ENCODE measurements at regions not wholly inside any gene's neighbourhood (a gene's known extent, or its start where the extent isn't known, plus 50 kb on each side); places are given as distances from the start of the nearest gene placed in this dataset.

GRCh38 chr18:38698088-38698487, 1132.5 kb upstream of the CELF4 start:
- H3K4me3 Mint-ChIP-seq = no peak overlapping the region
- CTCF ChIA-PET = interaction anchor here in 1 of 2 donors (0.6 kb wide), 1 partner anchor 11 kb away, joined by 3 read pairs; no protein-coding TSS in a partner anchor
- H3K27ac Mint-ChIP-seq = no peak overlapping the region

GRCh38 chr18:38695559-38696280, 1130.1 kb upstream of the CELF4 start:
- WGBS (ENCODE audit: insufficient coverage) = no CpG with 5 or more reads among the region's 5 CpGs
- no peak for DNase-seq
- Histone ChIP-seq H3K4me3 (ENCODE audit: control insufficient read depth in 1 of 2, extremely low read depth in 1 of 2, low read length in 1 of 2) (no peak overlapping the region), H3K36me3 (ENCODE audit: control insufficient read depth in 2 of 2, extremely low read depth in 1 of 2, insufficient read depth in 1 of 2, low read length in 1 of 2) (no peaks in the 10 kb centered on the region), H3K27ac (ENCODE audit: low read length) (no peak overlapping the region), H3K9me3 (no peaks in the 10 kb centered on the region), H3K4me1 (ENCODE audit: control insufficient read depth in 1 of 2, extremely low read depth in 1 of 2, insufficient read depth in 2 of 2, low read length in 2 of 2) (no peaks in the 10 kb centered on the region), H3K27me3 (replicated peaks in 1 of 2; ENCODE audit: control insufficient read depth in 2 of 2, extremely low read depth in 1 of 2, insufficient read depth in 2 of 2, low read length in 1 of 2) (no peaks in the 10 kb centered on the region)
- ChIA-PET CTCF (no interaction called here), POLR2A (no interaction called here)
- no peak for ATAC-seq (replicated peaks in 1 of 4)
- Mint-ChIP-seq H3K27ac (no peak overlapping the region), H3K9me3 (peaks cover 0 to 4% (median 4%) of the 10 kb centered on the region in 3 donors), H3K4me3 (no peak overlapping the region), H3K36me3 (no peaks in the 10 kb centered on the region), H3K27me3 (no peaks in the 10 kb centered on the region), H3K4me1 (no peaks in the 10 kb centered on the region)

More at GRCh38 chr18:38698088-38698487, 1132.5 kb upstream of the CELF4 start:
- no peaks in the 10 kb centered on the region for H3K4me1 ChIP-seq (ENCODE audit: control insufficient read depth in 1 of 2, extremely low read depth in 1 of 2, insufficient read depth in 2 of 2, low read length in 2 of 2)
- Mint-ChIP-seq H3K9me3 (no peaks in the 10 kb centered on the region), H3K4me1 (no peaks in the 10 kb centered on the region), H3K27me3 (no peaks in the 10 kb centered on the region), H3K36me3 (no peaks in the 10 kb centered on the region)
- whole genome bisulfite sequencing (ENCODE audit: insufficient coverage) = 67% methylated on average over 1 of the region's 2 CpGs
- no peaks in the 10 kb centered on the region for H3K36me3 ChIP-seq (ENCODE audit: control insufficient read depth in 2 of 2, extremely low read depth in 1 of 2, insufficient read depth in 1 of 2, low read length in 1 of 2)
- H3K4me3 ChIP-seq (ENCODE audit: control insufficient read depth in 1 of 2, extremely low read depth in 1 of 2, low read length in 1 of 2) = no peak overlapping the region
- no peak overlapping the region for H3K27ac ChIP-seq (ENCODE audit: low read length)
- POLR2A ChIA-PET = no interaction called here
- H3K9me3 ChIP-seq = no peaks in the 10 kb centered on the region
- H3K27me3 ChIP-seq (replicated peaks in 1 of 2; ENCODE audit: control insufficient read depth in 2 of 2, extremely low read depth in 1 of 2, insufficient read depth in 2 of 2, low read length in 1 of 2) = no peaks in the 10 kb centered on the region
- ATAC-seq (replicated peaks in 1 of 4) (no peak), DNase-seq (no peak)

- H3K4me1 ChIP-seq (ENCODE audit: control insufficient read depth in 1 of 2, extremely low read depth in 1 of 2, insufficient read depth in 2 of 2, low read length in 2 of 2) = no peaks in the 10 kb centered on the region
- ChIA-PET POLR2A (no interaction called here), CTCF (no interaction called here)
- DNase-seq (no peak), ATAC-seq (replicated peaks in 1 of 4) (no peak)
- no peak overlapping the region for H3K4me3 ChIP-seq (ENCODE audit: control insufficient read depth in 1 of 2, extremely low read depth in 1 of 2, low read length in 1 of 2)
- H3K9me3 Mint-ChIP-seq = peaks cover 0 to 4% (median 4%) of the 10 kb centered on the region in 3 donors
- no peaks in the 10 kb centered on the region for H3K36me3 Mint-ChIP-seq
- no peak overlapping the region for H3K27ac ChIP-seq (ENCODE audit: low read length)
- H3K4me1 Mint-ChIP-seq = no peaks in the 10 kb centered on the region
- H3K27me3 Mint-ChIP-seq = no peaks in the 10 kb centered on the region
- no peaks in the 10 kb centered on the region for H3K27me3 ChIP-seq (replicated peaks in 1 of 2; ENCODE audit: control insufficient read depth in 2 of 2, extremely low read depth in 1 of 2, insufficient read depth in 2 of 2, low read length in 1 of 2)
- H3K4me3 Mint-ChIP-seq = no peak overlapping the region
- H3K9me3 ChIP-seq = no peaks in the 10 kb centered on the region
- no peaks in the 10 kb centered on the region for H3K36me3 ChIP-seq (ENCODE audit: control insufficient read depth in 2 of 2, extremely low read depth in 1 of 2, insufficient read depth in 1 of 2, low read length in 1 of 2)
- 0% methylated on average over 1 of the region's 5 CpGs for WGBS (ENCODE audit: insufficient coverage)
- H3K27ac Mint-ChIP-seq = no peak overlapping the region
These were observed 1127.5 kb upstream of the CELF4 start for GRCh38 chr18:38693104-38693503.

- CTCF ChIA-PET = no interaction called here
- ATAC-seq (replicated peaks in 1 of 4) = no peak
- Histone ChIP-seq H3K27me3 (replicated peaks in 1 of 2; ENCODE audit: control insufficient read depth in 2 of 2, extremely low read depth in 1 of 2, insufficient read depth in 2 of 2, low read length in 1 of 2) (no peaks in the 10 kb centered on the region), H3K4me3 (ENCODE audit: control insufficient read depth in 1 of 2, extremely low read depth in 1 of 2, low read length in 1 of 2) (no peak overlapping the region), H3K9me3 (no peaks in the 10 kb centered on the region), H3K4me1 (ENCODE audit: control insufficient read depth in 1 of 2, extremely low read depth in 1 of 2, insufficient read depth in 2 of 2, low read length in 2 of 2) (no peaks in the 10 kb centered on the region), H3K36me3 (ENCODE audit: control insufficient read depth in 2 of 2, extremely low read depth in 1 of 2, insufficient read depth in 1 of 2, low read length in 1 of 2) (no peaks in the 10 kb centered on the region), H3K27ac (ENCODE audit: low read length) (no peak overlapping the region)
- Mint-ChIP-seq H3K27ac (no peak overlapping the region), H3K9me3 (peaks cover 0 to 4% (median 4%) of the 10 kb centered on the region in 3 donors), H3K4me3 (no peak overlapping the region), H3K4me1 (no peaks in the 10 kb centered on the region), H3K36me3 (no peaks in the 10 kb centered on the region), H3K27me3 (no peaks in the 10 kb centered on the region)
- no peak for DNase-seq
- WGBS (ENCODE audit: insufficient coverage) = no CpG with 5 or more reads among the region's 6 CpGs
- POLR2A ChIA-PET = no interaction called here
These were observed 1125.0 kb upstream of the CELF4 start for GRCh38 chr18:38690626-38691025.

DNA sequence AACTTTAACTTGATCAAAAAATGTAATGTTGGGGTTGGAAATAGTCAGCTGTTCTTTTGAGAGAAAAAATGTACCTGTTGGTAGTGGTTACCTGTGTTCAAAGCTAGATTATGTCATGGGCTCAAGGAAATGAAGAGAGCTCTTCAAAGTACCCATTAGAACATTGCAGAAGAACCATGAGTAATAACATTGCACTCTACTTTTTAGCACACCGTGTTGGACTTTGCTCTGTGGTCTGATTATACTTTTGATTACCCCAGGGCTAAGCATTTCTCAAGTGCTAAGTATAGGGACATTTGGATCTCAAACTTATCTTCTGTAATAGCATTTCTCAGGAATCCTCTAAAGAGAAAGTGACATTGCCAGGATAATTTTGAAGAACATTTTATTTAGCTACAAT, 1122.8 kb upstream of the CELF4 start:
- no peak for DNase-seq
- no peaks in the 10 kb centered on the region for H3K27me3 ChIP-seq (replicated peaks in 1 of 2; ENCODE audit: control insufficient read depth in 2 of 2, extremely low read depth in 1 of 2, insufficient read depth in 2 of 2, low read length in 1 of 2)
- Mint-ChIP-seq H3K27me3 (no peaks in the 10 kb centered on the region), H3K9me3 (peaks cover 0 to 4% (median 4%) of the 10 kb centered on the region in 3 donors), H3K36me3 (no peaks in the 10 kb centered on the region), H3K4me1 (no peaks in the 10 kb centered on the region), H3K4me3 (no peak overlapping the region), H3K27ac (no peak overlapping the region)
- ChIA-PET CTCF (no interaction called here), POLR2A (no interaction called here)
- WGBS (ENCODE audit: insufficient coverage) = no CpG with 5 or more reads among the region's 1 CpG
- H3K9me3 ChIP-seq = no peaks in the 10 kb centered on the region
- no peak overlapping the region for H3K27ac ChIP-seq (ENCODE audit: low read length)
- no peaks in the 10 kb centered on the region for H3K36me3 ChIP-seq (ENCODE audit: control insufficient read depth in 2 of 2, extremely low read depth in 1 of 2, insufficient read depth in 1 of 2, low read length in 1 of 2)
- H3K4me1 ChIP-seq (ENCODE audit: control insufficient read depth in 1 of 2, extremely low read depth in 1 of 2, insufficient read depth in 2 of 2, low read length in 2 of 2) = no peaks in the 10 kb centered on the region
- no peak overlapping the region for H3K4me3 ChIP-seq (ENCODE audit: control insufficient read depth in 1 of 2, extremely low read depth in 1 of 2, low read length in 1 of 2)
- no peak for ATAC-seq (replicated peaks in 1 of 4)

DNA sequence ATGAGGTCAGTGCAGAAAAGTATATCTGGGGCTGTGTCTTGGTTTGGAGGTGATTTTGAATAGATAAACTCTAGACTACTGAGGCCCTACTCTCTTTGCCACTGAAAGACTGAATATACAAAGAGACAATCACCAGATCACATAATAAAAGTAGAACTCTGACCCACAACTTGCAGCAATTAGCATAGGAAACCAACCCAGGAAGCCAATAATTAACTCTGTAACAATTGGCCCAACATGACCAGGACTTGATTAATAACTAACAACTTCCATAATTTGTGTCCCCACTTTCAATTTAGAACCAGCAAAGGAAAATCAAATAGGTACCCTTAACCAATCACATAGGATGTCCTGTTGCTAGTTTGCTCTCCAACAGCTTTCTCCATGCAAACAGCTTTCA, 1104.9 kb upstream of the CELF4 start:
- H3K27ac Mint-ChIP-seq = no peak overlapping the region
- H3K36me3 Mint-ChIP-seq = no peaks in the 10 kb centered on the region
- DNase-seq = no peak
- no peaks in the 10 kb centered on the region for H3K4me1 Mint-ChIP-seq
- no peaks in the 10 kb centered on the region for H3K27me3 Mint-ChIP-seq
- H3K4me1 ChIP-seq (ENCODE audit: control insufficient read depth in 1 of 2, extremely low read depth in 1 of 2, insufficient read depth in 2 of 2, low read length in 2 of 2) = no peaks in the 10 kb centered on the region
- no peak overlapping the region for H3K4me3 Mint-ChIP-seq
- no peaks in the 10 kb centered on the region for H3K27me3 ChIP-seq (replicated peaks in 1 of 2; ENCODE audit: control insufficient read depth in 2 of 2, extremely low read depth in 1 of 2, insufficient read depth in 2 of 2, low read length in 1 of 2)
- ATAC-seq (replicated peaks in 1 of 4) = no peak
- H3K4me3 ChIP-seq (ENCODE audit: control insufficient read depth in 1 of 2, extremely low read depth in 1 of 2, low read length in 1 of 2) = no peak overlapping the region
- no peak overlapping the region for H3K27ac ChIP-seq (ENCODE audit: low read length)
- POLR2A ChIA-PET = no interaction called here
- H3K9me3 Mint-ChIP-seq = peaks cover 4 to 19% (median 5%) of the 10 kb centered on the region in 3 donors
- CTCF ChIA-PET = no interaction called here
- no peaks in the 10 kb centered on the region for H3K9me3 ChIP-seq
- no peaks in the 10 kb centered on the region for H3K36me3 ChIP-seq (ENCODE audit: control insufficient read depth in 2 of 2, extremely low read depth in 1 of 2, insufficient read depth in 1 of 2, low read length in 1 of 2)

GRCh38 chr18:38664929-38665328, 1099.3 kb upstream of the CELF4 start:
- Histone ChIP-seq H3K9me3 (no peaks in the 10 kb centered on the region), H3K4me1 (ENCODE audit: control insufficient read depth in 1 of 2, extremely low read depth in 1 of 2, insufficient read depth in 2 of 2, low read length in 2 of 2) (no peaks in the 10 kb centered on the region), H3K27me3 (replicated peaks in 1 of 2; ENCODE audit: control insufficient read depth in 2 of 2, extremely low read depth in 1 of 2, insufficient read depth in 2 of 2, low read length in 1 of 2) (no peaks in the 10 kb centered on the region), H3K27ac (ENCODE audit: low read length) (no peak overlapping the region), H3K36me3 (ENCODE audit: control insufficient read depth in 2 of 2, extremely low read depth in 1 of 2, insufficient read depth in 1 of 2, low read length in 1 of 2) (no peaks in the 10 kb centered on the region), H3K4me3 (ENCODE audit: control insufficient read depth in 1 of 2, extremely low read depth in 1 of 2, low read length in 1 of 2) (no peak overlapping the region)
- ChIA-PET CTCF (no interaction called here), POLR2A (no interaction called here)
- ATAC-seq (replicated peaks in 1 of 4) (no peak), DNase-seq (no peak)
- H3K36me3 Mint-ChIP-seq = no peaks in the 10 kb centered on the region
- no CpG with 5 or more reads among the region's 1 CpG for WGBS (ENCODE audit: insufficient coverage)
- no peaks in the 10 kb centered on the region for H3K27me3 Mint-ChIP-seq
- H3K9me3 Mint-ChIP-seq = peaks cover 0 to 7% (median 2%) of the 10 kb centered on the region in 3 donors
- no peak overlapping the region for H3K27ac Mint-ChIP-seq
- H3K4me3 Mint-ChIP-seq = no peak overlapping the region
- H3K4me1 Mint-ChIP-seq = peaks cover 0 to 6% (median 0%) of the 10 kb centered on the region in 3 donors

All from T-cell (primary cell).